HG03469 (cell line): ENCODE measurements at regions not wholly inside any gene's neighbourhood (a gene's known extent, or its start where the extent isn't known, plus 50 kb on each side); places are given as distances from the start of the nearest gene placed in this dataset.
"Not testable (repeated sequence)": the region's sequence is repeated elsewhere in the genome, so short reads cannot be mapped to it uniquely, and the experiment has no call there.

Experiments used
- ATAC-seq: cut with Tn5 transposase; IDR thresholded peaks from one replicate; pipeline ENCODE4 v1.9.1; 2021; ENCODE audit warnings: mild to moderate bottlenecking, moderate library complexity, moderate number of reproducible peaks; ENCODE audit not compliant: unreplicated experiment

DNA sequence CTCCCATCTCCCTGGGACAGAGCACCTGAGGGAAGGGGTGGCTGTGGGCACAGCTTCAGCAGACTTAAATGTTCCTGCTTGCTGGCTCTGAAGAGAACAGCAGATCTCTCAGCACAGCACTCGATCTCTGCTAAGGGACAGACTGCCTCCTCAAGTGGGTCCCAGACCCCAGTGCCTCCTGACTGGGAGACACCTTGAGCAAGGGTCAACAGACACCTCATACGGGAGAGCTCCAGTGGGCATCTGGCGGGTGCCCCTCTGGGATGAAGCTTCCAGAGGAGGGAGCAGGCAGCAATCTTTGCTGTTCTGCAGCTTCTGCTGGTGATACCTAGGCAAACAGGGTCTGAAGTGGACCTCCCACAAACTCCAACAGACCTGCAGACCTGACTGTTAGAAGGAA is 436.7 kb upstream of the CHRM2 start:
- ATAC-seq = not testable (repeated sequence)

DNA sequence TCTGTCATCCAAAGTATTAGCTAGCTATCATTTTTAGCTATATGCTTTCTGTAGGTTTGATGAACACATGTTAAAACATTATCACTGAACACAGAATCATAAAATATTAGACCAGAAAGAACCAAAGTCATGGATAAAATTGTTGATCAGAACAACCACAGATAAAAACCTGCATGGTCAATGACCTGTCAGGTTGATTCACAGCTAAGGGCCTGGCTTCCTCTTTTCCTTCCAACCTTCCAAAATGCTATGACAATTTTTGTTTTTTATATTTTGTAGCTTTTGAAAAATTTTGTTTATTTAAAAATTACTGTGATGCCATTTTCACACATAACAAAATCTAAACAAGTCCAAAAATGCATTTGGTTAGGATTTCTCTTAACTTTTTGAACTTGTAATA is 444.4 kb upstream of the CHRM2 start:
- ATAC-seq = no peak

DNA sequence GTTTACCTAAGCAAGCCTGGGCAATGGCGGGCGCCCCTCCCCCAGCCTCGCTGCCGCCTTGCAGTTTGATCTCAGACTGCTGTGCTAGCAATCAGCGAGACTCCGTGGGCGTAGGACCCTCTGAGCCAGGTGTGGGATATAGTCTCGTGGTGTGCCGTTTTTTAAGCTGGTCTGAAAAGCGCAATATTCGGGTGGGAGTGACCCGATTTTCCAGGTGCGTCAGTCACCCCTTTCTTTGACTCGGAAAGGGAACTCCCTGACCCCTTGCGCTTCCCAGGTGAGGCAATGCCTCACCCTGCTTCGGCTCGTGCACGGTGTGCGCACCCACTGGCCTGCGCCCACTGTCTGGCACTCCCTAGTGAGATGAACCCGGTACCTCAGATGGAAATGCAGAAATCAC is 442.6 kb upstream of the MTPN start:
- ATAC-seq = not testable (repeated sequence)

DNA sequence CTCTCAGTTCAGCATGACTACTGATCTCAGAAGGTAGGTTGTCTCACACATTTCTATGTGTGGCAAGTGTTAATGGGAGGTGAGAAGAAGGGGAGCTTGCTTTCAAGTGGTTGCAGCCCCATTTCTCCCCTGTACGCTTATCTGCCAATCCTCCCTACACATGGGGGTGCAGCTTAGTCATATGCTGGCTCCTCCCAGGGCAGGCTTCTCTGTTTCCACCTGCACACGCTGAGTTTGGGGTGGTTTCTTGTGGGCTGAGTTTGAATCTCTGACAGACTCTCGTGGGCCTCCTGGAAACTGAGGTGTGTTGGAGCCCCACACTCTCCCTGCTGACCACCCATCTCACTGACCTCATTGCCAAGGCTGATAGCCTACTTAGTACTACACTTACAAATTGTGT is 435.8 kb upstream of the MTPN start:
- no peak for ATAC-seq

DNA sequence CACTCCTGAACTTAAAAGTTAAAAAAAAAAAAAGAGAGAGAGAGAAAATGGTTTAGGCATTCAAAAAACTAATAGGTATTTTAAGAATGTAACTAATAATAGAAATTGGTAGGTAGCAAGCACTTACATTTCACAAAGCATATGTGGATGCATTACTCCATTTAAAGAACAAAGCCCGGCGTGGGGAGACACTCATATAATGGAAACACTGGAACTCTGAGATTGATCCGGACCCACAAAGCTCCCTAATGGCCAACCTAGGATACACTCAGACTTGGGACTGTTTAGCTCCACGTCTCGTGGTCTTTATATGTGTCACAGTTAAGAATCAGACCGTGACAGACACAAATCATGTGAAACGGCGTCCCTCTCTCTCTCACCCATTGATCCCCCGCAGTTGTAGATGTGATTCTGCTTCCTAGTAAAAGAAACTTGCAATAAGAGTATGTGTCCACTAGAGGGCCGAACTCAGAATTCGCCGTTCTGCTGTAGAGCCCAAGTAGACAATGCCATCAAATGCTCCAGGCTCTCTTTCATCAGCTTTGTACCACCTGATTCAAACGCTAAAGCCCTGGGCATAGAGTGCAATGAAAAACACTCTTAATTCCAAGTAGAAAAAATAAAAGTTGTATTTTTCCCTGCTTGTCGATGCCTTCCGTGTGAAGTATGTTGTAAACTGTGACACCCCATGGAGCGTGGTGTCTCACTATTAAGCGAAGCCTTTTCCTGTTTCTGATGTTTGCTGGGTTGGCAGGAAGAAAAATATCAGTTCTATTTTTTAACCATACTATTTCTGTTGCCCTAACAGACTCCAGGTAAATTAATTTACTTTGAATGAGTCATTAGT is 429.0 kb upstream of the MTPN start:
- peak; percentile 93 for ATAC-seq

DNA sequence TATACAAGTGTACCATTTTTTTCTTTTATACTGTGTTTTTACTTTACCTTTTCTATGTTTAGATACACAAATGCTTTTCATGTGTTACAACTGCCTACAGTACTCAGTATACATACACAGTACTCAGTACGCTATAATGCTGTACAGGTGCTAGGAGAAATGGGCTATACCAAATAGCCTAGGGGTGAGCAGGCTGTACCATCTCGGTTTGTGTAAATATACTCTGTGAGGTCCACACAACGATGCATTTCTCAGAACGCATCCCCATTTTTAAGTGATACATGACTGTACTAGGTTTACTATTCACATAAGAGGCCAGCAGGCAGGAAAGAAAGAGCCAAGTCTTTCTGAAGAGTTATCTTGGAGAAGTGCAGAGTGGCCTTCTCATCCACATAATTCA is 426.4 kb upstream of the MTPN start:
- ATAC-seq = no peak

DNA sequence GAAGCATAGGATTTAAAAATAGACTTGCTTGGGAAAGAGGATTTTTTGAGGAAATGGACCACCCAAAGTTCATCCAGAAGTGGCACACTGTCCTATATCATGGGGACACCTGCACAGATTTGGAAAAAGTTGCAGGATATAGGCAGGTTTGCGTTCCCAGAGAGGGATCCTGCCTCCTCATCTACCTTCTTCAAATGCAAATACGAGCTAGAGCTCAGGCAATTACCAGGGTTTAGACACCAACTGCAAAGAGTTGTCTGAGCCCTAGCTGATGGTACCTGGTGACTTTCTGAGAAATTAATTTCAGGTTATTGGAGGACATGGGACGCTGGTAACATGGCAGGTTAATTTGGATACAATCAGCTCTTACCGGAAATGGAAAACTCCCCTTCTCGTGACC is 423.7 kb upstream of the MTPN start:
- ATAC-seq = no peak

DNA sequence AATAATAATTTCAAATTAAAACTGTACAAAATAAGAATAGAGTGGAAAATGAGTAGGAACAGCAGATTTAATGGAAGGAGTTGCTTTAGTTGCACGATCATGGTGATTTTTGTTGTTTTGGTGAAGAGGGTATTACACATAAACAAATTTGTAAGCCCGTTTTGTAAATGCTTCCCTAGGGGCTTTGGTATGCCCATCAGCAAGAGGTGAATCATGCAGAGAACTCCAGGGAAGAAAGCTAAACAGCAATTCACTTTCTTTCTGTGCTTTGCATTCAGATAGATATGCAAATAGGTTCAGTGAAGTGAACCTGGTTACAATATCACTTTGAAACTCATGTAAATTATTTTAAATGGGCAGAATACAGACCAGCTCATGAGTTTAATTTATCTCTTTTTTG is 422.2 kb upstream of the MTPN start:
- ATAC-seq = no peak

DNA sequence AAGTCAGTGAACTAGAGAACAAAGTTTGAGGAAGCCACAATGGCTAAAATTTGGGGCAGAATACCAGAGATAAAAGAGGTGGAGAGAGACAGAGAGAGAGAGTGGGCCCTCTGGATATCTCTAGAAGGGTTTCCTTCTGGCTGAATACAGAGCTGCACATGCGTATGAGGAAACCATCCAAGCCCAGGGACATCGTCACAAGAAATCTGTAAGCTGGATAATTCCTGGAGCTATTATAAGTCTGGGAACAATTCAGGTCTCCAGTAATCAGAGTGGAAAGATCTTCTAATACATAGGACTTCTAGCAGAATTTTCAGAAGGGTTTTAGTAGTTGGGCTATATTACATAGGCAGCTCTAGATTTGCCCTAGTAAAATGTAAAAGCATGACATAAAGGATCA is 415.7 kb upstream of the MTPN start:
- ATAC-seq = no peak

DNA sequence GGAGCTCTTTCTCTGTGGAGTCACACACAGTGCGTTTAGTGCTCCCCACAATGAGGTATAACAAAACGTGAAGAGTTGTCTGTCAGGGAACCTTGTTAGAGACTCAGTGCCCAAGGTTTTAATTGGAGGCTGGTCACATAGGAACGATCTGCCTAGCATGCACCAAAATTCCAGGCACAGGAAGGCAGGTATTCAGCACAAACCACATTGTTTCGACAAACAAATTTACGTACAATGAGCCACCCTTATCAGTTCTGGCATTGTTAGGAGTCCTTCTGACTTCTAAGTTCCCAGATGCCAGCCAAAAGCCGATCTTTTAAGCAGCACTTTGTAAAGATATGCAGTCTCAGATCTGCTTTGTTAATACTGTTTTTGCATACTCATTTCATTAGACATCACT is 414.2 kb upstream of the MTPN start:
- no peak for ATAC-seq

DNA sequence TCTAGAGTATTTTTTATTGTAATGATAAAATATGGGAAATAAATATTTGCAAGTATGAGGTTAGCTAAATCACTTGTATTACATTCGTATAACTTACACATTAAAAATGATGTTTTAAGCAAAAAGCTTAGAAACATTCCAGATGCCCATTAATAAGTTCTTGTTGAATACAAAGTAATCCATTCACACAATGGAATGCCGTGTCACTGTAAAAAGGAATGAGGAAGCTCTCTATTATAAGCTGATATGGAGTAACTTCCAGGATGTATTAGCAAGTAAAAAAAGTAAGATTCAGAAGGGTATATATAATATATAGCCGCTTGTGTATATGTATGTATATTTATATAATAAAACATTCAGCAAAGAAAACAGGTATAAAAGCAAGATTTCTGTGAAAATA is 412.8 kb upstream of the MTPN start:
- ATAC-seq = no peak

DNA sequence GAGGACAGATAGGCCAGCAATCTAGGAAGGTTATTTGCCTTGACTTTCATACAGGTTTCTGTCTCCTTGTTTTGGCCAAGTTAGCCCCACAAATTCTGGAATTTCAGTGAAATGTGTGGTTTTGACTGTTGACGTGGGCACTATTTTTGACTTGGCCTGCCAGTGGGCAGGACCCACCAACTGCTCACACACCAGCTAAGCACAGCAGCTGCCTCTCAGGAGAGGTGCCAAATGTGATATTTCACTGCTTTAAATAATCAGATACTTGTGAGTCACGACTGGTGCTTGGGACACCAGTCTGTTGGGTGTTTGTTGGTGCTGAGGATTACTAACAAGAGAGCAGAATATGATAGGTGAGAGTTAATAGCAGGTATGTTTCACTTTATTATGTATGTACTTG is 409.7 kb upstream of the MTPN start:
- ATAC-seq = no peak

DNA sequence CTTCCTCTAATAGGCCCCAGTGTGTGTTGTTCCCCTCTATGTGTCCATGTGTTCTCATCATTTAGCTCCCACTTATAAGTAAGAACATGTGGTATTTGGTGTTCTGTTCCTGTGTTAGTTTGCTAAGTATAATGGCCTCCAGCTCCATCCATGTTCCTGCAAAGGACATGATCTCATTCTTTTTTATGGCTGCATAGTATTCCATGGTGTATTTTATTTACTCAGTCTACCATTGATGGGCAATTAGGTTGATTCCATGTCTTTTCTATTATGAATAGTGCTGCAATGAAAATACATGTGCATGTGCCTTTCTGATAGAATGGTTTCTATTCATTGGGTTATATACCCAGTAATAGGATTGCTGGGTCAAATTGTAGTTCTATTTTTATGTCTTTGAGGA is 394.2 kb upstream of the MTPN start:
- ATAC-seq = not testable (repeated sequence)

DNA sequence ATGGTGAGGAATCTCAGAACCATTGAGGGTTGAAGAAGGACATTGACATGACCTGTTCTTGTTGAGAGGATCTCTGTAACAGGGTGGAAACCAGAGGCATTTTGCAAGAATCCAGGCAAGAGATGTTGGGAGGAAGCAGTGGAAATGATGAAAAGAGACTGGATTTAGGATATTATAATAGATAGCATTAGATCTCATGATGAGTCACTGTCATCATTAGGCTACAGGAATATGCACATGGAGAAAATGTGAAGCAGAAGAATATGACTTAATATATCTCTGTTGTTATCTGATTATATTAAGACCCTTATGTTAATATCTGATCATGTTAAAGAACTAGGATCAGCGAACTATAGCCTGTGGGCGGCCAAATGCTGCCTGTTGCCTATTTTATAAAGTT is 393.0 kb upstream of the MTPN start:
- no peak for ATAC-seq

DNA sequence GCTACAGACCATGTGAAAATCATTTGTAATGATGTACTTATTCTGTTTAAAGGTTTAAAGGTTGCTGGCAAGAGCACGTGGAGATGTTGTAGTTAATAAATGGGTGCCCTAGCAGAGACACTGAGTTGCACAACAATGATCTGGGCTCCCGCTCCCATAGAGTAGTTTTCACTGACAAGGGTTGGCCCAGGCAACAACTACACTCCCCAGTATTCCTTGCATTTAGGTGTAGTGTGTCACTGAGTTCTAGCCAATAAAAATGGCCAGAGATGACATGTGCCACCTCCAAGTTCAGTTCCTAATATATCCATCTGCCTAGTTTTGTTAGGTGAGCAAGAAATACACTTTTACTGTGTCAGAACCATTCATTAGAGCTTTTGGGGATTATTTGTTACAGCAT is 392.1 kb upstream of the MTPN start:
- ATAC-seq = no peak

DNA sequence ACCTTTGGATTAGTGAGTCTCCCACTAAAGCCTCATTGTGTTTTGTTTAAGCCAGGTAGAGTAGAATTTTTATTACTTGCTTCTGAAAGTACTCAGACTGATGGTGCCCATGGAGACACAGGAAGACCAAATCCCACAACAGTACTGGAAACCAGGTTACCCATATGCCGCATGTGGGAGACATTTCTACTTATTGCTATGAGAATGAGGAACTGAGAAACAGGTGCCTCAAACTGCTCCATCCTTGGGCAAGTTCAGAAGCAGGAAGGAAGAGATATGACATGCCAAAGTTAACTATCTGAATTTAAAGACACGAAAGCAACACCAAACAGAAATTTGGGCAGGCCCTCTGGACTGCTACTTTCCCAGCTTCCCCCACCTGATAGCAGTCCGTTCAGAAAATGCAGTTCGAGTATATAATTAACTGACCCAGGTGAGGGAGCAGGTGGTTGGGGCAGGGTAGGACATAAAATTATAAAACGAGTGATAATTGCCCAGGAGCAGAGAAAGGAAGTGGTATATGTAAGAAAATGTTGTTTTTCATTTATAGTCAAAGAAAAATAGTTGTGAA is 382.3 kb upstream of the MTPN start:
- ATAC-seq = peak; percentile 97

DNA sequence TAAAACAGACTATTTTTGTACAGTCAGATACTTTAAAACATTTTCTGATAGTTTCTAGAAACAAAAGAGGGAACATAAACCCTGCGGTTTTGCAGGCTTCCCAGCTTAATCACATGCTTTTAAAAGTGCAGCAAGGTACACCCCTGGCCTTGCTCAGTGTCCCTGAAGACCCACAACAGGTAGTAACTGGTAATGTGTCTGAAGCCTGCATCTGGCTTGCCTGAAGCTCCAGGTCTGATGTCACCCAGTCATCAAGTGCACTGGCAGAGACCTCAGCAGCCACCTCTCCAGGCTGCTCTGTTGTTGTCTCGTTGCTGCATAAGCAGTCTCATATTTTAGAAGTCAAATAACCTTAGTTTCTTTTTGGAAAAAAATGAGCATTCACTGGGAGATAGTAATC is 376.1 kb upstream of the MTPN start:
- peak; percentile 52 for ATAC-seq

DNA sequence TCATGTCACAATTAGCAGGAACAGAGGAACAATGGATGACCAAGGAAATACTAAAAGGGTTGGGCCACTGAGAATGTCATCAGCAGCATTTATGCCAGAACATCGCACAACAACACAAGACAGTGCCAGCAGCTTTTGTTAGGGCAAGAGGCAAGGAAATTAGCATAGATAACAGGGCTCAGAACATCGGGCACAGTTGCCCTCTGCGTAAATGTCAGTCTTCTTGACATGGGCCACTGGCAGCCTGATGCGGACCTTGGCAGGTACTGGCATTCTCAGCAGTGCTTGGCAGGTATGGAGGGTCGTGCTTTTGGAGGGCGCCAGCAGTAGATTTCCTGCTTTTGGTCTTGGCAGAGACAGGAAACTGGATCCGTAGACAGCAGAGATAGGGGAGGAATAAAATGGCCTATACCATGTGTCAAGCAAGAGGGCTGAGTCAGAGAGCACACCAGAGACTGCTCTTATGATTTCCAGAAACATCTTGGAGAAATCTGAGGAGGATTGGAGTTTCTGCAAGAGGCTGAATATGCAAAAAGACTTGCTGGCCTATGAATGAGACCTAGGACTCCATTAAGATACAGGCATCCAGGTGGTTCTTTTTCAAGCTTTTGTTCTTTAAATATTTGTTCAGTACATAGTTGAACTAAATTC is 371.5 kb upstream of the MTPN start:
- ATAC-seq = no peak

DNA sequence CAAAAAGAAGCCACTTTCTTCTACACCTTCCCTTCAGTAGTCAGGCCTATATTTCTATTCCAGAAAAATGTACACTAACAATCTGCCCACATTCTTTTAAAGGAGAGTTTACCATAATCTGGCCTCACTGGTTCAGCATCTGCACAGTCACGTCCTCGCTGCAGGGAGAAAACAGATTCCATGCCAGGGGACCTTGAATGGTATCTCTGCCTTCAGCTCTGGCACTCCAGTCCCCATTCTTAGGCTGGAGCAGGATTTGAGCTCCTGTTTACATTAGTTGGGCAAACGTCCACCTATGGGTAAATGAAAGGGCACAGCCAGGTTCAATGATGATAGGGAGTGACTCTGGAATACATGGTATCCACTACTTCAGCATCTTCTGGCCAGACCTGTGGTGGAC is 371.0 kb upstream of the MTPN start:
- no peak for ATAC-seq

DNA sequence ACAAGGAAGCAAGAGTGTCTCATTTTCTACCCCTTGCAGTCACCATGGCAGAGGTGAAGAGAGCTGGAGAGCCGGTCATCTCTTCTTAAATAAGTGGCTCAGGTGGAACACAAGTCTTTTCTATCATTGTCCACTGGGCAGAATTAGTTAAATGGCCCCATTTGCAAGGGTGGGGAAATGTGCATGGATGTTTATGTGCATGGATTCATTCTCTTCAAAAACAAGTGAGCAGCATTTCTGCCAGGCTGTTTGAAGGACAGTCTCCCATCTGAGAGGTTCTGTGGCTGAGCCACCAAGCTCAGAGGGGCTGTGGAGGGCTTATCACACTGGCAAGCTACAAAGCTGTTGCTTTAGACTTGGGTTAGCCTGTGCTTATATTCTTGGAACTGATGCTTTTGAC is 370.3 kb upstream of the MTPN start:
- ATAC-seq = no peak

DNA sequence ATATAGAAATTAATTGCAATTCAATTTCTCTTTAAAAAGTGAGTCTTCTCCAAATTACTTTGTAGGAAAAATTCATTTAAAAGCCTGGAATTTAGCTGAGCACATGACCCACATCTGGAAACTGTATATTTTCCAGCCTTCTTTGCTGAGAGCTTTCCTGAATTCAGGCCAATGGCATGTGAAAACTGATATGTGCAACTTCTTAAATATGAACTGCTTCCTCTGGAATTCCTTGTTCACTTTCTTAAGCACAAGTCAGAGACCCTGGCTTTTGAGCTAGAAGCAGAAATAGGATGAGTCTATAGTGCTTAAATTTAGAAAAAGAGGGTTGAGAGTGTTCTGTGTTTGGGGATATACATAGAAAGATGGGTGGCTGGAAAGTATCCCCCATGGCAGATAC is 365.1 kb upstream of the MTPN start:
- no peak for ATAC-seq

DNA sequence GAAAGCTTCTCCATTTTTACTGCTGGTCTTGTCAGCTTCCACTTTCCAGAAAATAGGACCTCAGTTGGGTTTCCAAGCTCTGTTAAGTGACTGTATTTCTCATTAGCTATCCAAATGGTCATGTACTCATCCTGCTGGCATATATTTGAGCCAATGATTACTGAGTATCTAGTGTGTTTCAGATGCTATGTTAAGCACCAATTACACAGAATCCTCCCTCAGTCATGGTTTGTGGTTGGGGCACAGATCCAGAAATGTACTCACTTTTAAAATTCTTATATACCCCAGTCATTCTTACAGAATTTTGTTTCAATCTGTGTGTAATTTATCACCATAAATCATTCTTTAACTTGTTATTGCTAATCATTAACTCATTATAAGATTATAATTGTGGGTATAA is 362.3 kb upstream of the MTPN start:
- ATAC-seq = no peak
